ENCODE measurements at regions not wholly inside any gene's neighbourhood (a gene's known extent, or its start where the extent isn't known, plus 50 kb on each side); places are given as distances from the start of the nearest gene placed in this dataset.

DNA sequence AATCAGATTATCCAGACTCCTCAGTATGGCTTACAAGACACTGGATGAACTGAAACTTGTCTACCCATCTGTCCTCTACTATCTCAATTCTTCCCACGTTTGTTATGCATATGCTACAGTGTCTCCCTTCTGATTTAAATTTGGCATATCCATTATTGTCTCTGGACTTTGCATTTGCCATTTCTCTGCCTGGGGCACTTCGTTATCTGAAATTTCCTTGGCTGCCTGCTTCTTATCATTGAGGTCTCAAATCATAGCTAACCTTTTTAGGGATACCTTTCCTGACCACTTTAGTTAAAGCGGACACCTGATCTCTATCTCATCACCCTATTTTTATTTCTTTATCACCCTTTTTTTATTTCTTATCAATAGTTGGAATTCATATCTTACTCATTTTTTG is 853.4 kb downstream of the KCNJ2 start:
- TF ChIP-seq CTCF (IDR thresholded peaks at IDR 0.05; ENCODE audit: insufficient read depth, low read length, poor library complexity, severe bottlenecking) (no peak), EZH2phosphoT487 (conservative IDR thresholded peaks at IDR 0.05; ENCODE audit: low read length) (no peak)
